ENCODE measurements at regions not wholly inside any gene's neighbourhood (a gene's known extent, or its start where the extent isn't known, plus 50 kb on each side); places are given as distances from the start of the nearest gene placed in this dataset.

GRCh38 chr7:115630049-115630448 lies 400.5 kb downstream of the TFEC start:
- Histone ChIP-seq H3K27ac (ENCODE audit: insufficient read depth, low read depth, low read length) (no peak overlapping the region), H3K9me3 (replicated peaks; ENCODE audit: control insufficient read depth, insufficient read depth, low read length) (no peaks in the 10 kb centered on the region), H2AFZ (ENCODE audit: low read depth, low read length) (no peak overlapping the region), H3K9ac (replicated peaks; ENCODE audit: extremely low read depth, insufficient read depth, low read length) (no peak overlapping the region), H3K4me1 (ENCODE audit: control insufficient read depth, extremely low read depth, insufficient read depth, low read length) (peaks cover 6% of the 10 kb centered on the region), H3K4me3 (replicated peaks in 1 of 3; ENCODE audit: insufficient read depth in 1 of 3, low read depth in 1 of 3, low read length in 3 of 3) (no peak overlapping the region), H3K4me2 (ENCODE audit: insufficient read depth, low read length) (no peak overlapping the region), H3K79me2 (ENCODE audit: control insufficient read depth, insufficient read depth, low read length) (no peaks in the 10 kb centered on the region), H4K20me1 (replicated peaks; ENCODE audit: control insufficient read depth, extremely low read depth, insufficient read depth, low read length) (no peaks in the 10 kb centered on the region), H3K36me3 (ENCODE audit: control insufficient read depth in 2 of 2, extremely low read depth in 1 of 2, insufficient read depth in 2 of 2, low read length in 2 of 2) (no peaks in the 10 kb centered on the region), H3K27me3 (ENCODE audit: control insufficient read depth in 2 of 2, insufficient read depth in 2 of 2, low read length in 2 of 2) (no peaks in the 10 kb centered on the region), H3K9me1 (replicated peaks; ENCODE audit: control insufficient read depth, extremely low read depth, insufficient read depth, low read length) (no peaks in the 10 kb centered on the region)
- no peak for FAIRE-seq
- no peak for DNase-seq (ENCODE audit: low read depth, low spot score)
- dilution Hi-C loops (cut with MboI; ENCODE audit: extremely low pct_ligation_motif_present, low sequenced_read_pairs) (no loop called here), intact Hi-C loops (cut with micrococcal nuclease) (no loop called here)
- POLR2A ChIA-PET, result no interaction called here
- TF ChIP-seq GATA2 (IDR thresholded peaks at IDR 0.05; ENCODE audit: insufficient read depth, insufficient read length, low read depth, low read length), result no peak
- no peak for TF ChIP-seq CTCF (IDR thresholded peaks at IDR 0.05; ENCODE audit: extremely low read depth in 1 of 2, insufficient read depth in 1 of 2, low read depth in 1 of 2, low read length in 2 of 2)
- no peak for TF ChIP-seq MAX (IDR thresholded peaks at IDR 0.05; ENCODE audit: insufficient read depth, insufficient read length)
- no peak for TF ChIP-seq FOS (IDR thresholded peaks at IDR 0.05; ENCODE audit: borderline replicate concordance, insufficient read depth, low read length)
- TF ChIP-seq JUN (IDR thresholded peaks at IDR 0.05; ENCODE audit: borderline replicate concordance, insufficient read depth, insufficient read length, low read depth), result no peak
- no peak for TF ChIP-seq POLR2AphosphoS5 (IDR thresholded peaks at IDR 0.05; ENCODE audit: insufficient read depth, low read depth, low read length)
- TF ChIP-seq POLR2A (IDR thresholded peaks at IDR 0.05; ENCODE audit: low read depth, low read length), result no peak
- no peak for TF ChIP-seq MYC (IDR thresholded peaks at IDR 0.05; ENCODE audit: low read depth, low read length)
- no peak for TF ChIP-seq EZH2 (IDR thresholded peaks at IDR 0.05; ENCODE audit: borderline replicate concordance, low read depth, low read length, severe bottlenecking)
- CTCF ChIA-PET, result no interaction called here
- BruUV-seq (replicated peaks), result no TSS peak

Measured in endothelial cell of umbilical vein (primary cell).